ENCODE measurements at regions not wholly inside any gene's neighbourhood (a gene's known extent, or its start where the extent isn't known, plus 50 kb on each side); places are given as distances from the start of the nearest gene placed in this dataset.

DNA sequence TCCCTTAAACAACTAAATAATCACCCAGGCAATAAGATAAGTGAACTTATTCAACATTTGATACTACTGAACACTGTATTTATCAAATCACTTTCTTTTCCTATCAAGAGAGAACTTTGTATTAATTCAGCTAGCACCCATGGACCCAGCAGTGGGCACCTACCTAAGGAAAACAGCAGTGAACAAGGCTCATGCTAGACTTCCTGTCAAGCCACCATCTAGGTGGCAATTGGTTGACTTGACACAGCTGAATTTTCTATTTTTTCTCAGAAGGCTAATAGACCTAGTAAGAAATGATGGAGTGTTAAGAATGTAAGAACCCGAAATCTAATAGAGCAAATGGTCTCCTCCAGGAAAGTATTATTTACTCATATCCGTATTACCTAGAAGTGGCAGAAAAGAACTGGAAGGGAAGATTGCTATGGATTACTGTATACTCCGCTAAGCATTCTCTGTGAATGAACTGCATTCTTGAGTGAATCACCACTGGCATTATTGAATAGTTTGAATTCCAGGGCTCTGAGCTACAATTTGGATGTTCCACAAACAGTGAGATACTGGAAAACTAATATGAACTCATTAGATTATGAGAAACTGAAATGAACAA lies 988.2 kb upstream of the CDH2 start:
- TF ChIP-seq, protein P1, sequence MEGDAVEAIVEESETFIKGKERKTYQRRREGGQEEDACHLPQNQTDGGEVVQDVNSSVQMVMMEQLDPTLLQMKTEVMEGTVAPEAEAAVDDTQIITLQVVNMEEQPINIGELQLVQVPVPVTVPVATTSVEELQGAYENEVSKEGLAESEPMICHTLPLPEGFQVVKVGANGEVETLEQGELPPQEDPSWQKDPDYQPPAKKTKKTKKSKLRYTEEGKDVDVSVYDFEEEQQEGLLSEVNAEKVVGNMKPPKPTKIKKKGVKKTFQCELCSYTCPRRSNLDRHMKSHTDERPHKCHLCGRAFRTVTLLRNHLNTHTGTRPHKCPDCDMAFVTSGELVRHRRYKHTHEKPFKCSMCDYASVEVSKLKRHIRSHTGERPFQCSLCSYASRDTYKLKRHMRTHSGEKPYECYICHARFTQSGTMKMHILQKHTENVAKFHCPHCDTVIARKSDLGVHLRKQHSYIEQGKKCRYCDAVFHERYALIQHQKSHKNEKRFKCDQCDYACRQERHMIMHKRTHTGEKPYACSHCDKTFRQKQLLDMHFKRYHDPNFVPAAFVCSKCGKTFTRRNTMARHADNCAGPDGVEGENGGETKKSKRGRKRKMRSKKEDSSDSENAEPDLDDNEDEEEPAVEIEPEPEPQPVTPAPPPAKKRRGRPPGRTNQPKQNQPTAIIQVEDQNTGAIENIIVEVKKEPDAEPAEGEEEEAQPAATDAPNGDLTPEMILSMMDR (conservative IDR thresholded peaks at IDR 0.05; ENCODE audit: low read length), result no peak
- no peak for TF ChIP-seq EZH2phosphoT487 (IDR thresholded peaks at IDR 0.05; ENCODE audit: borderline replicate concordance)
